HS-5 (cell line): ENCODE measurements at regions not wholly inside any gene's neighbourhood (a gene's known extent, or its start where the extent isn't known, plus 50 kb on each side); places are given as distances from the start of the nearest gene placed in this dataset.

Experiments
- DNase-seq: peaks from one replicate; pipeline ENCODE4 v3.0.0-alpha.2; 2012; ENCODE audit warnings: low read depth

DNA sequence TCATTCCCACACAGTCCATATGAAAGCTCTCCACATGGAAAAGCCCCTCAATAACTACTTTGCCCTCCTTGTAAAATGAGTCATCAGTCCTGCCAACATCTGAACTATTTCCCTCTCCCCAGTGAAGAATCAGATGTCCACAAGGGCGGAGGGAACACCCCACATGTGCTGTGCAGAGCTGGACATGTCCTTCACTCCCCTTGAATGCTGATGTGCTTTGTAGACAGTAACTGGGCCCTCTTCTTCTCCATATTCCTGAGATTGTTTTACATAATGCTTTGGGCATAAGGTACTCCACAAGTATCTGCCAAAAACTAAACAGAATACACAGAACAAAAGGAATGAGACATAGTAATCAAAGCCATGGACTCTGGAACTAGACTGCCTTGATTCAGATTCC, 879.4 kb downstream of the BCL11A start:
- DNase-seq: no peak

DNA sequence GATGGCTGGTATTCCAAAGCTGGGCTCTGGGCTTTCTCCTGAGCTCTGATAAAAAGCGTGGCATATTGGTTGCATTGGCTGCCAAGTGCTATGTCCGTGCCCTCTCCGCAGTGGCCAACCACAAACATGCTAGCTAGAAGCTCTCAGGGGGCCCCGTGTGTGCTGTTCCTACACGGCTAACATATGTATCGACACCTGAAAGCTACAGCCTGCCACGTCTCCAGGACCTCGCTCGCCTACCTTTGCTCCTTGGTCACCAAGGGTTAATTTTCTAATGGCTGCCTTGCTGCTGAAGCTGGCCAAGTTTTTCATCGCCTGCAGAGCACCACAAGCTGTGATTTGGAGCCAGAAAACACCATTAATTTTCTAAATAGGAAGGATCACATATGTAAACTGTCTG, 888.4 kb downstream of the BCL11A start:
- DNase-seq: no peak

DNA sequence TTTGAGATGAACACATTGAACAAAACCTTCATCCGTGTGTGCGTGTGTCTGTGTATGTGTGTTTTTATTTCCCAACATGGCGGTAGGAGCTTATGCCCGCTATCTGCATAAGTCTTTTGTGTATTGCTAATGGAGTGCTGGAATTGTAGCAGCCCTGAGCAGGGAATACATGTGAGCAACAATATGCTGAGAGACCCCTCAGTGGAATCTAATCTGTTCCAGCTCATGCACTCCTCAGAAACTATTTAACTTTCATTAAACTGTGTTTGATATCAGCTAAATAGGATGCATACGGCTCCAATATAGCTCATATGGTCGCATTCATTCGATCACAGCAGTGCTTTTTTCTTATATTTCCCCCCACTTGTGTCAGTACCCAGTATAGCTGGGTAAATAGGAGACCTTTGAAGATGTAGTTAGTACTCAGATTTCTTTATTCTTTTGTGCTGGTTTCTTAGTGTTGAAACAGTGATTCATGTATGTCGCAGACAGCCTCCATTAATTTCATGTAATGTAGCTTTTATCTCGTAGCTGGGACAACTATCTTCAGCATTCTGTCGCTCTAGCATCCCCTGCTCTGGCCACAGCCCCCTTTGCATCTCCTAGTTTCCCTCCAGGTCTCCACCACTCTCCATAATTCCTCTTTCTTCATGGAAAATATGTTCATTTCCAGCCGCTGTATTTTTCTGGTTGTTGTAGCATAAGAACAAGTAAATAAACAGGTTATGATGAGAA, 891.2 kb downstream of the BCL11A start:
- DNase-seq: no peak

DNA sequence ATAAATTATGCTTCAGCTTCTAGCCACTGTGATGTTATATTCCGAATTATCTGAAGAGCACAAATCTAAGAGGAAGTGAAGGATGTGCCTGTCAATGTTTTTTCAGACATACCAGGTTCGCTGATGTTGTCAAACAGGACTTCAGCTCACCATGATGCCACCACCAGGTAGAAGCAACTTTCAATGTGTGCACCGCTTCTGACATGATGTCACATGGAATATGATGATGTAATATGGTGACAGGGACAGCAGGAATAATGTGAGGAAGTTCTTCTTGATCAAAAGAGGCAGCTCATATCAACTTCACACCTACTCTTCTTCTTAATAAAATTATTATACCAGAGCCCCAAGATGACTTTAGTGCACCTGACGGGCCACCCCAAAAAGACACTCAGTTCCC, 893.2 kb downstream of the BCL11A start:
- DNase-seq: no peak

- DNase-seq: no peak
Measured at GRCh38 chr2:59658906-59659635, 894.4 kb downstream of the BCL11A start.

- DNase-seq: no peak
Measured at GRCh38 chr2:59655809-59656208, 897.6 kb downstream of the BCL11A start.

GRCh38 chr2:59654710-59655109, 898.7 kb downstream of the BCL11A start:
- DNase-seq: no peak

GRCh38 chr2:59653164-59653563, 900.3 kb downstream of the BCL11A start:
- DNase-seq: no peak

GRCh38 chr2:59630789-59631188, 922.7 kb downstream of the BCL11A start:
- DNase-seq: no peak

- DNase-seq: no peak
Measured at GRCh38 chr2:59627599-59627998, 925.9 kb downstream of the BCL11A start.

GRCh38 chr2:59622599-59623308, 930.7 kb downstream of the BCL11A start:
- no peak for DNase-seq

DNA sequence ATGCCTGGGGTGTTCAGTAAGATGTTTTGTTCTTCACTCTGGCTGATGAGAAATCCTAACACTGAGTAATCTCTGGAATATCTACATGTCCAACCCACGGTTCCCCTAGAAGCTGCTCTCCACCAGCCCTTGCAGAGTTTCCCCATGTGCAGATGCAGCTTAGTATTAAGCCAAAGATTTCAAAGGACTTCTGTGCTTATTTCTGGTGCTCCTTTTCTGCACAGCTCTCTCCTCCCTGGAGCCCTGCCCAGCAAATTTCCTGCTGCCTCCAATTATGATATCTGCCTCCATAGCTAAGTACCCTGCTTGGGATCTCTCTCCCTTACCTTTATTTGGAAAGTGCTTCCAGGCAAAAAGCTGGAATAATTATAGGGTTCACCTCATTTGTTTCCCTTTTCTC, 949.3 kb downstream of the BCL11A start:
- no peak for DNase-seq

GRCh38 chr2:59594671-59595222, 958.7 kb downstream of the BCL11A start:
- DNase-seq: no peak

DNA sequence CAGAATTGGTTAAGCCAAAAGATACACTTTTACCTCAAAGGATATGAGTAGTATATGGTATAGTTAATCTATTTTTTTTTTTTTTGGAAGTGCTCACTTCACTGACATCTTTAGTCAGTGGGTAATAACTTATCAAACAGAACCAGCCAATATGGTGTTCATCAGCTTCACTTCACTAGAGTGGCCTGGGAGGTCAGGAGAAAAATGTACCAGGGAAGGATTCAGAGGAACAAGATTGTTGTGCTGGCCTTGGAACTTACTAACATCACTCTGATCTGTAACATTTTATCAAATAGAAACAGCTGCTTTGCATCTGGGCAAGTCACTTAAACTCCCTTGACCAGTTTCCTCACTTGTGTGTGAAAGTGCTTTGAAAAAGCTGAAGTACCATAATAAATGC, 962.7 kb downstream of the BCL11A start:
- no peak for DNase-seq

DNA sequence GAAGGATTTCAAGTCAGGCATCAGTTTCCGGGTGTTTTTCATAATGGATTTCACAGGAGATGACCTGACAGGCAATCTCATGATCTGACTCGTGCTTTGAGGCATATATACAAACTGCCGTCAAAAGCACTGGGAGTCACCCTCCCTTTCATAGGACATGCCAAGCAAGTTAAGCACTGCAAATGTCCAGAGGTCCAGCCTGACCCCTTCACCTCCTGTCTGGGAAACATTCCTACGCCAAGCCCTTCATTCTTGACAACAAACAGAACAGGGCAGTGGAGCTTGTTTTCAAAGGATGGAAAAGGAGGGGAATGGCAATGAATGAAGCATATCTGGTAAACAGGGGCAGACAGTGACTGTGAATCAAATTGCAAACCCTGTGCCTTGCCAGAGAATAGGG, 963.6 kb downstream of the BCL11A start:
- no peak for DNase-seq

DNA sequence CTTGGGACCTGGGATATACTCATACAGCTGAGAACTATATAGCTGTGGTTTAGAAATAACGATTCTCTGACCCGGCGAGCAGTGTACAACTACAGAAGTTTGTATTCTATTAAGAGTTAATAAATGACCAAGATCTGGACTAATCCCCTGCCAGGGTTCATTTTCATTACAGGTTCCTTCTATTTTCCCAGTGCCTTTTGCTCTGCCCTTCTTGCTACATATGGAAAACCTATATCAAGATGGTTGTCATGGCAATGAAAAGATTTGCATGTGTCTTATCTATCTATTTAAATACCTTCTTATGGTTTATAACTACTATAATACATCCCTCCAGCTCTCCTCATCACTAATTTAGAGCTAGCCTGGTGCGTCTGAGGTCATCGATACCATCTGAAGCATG, 965.2 kb downstream of the BCL11A start:
- DNase-seq: no peak

GRCh38 chr2:59586176-59586575, 967.3 kb downstream of the BCL11A start:
- DNase-seq: no peak

GRCh38 chr2:59585655-59586054, 967.8 kb downstream of the BCL11A start:
- DNase-seq: no peak

GRCh38 chr2:59584958-59585357, 968.5 kb downstream of the BCL11A start:
- no peak for DNase-seq

- DNase-seq: no peak
Measured at GRCh38 chr2:59583173-59583765, 970.2 kb downstream of the BCL11A start.

- no peak for DNase-seq
Measured at GRCh38 chr2:59578349-59578748, 975.1 kb downstream of the BCL11A start.

DNA sequence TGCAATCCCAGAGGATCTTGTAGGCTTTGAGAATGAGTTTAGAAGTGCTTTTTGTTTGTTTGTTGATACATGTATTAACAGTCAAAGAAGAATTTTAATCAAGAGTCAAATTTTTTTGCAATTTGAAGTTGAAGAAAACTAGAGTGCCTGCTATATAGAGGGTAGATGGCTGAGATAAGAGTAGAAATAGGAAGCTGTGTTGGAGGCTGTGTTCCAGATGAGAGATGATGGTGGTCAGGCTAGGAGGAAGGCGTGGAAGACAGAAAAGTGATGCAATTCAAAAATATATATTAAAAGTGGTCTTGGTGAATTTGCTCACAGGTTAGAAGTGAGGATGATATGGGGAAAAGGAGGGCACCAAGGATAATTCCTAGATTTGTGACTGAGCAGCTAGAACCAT, 978.3 kb downstream of the BCL11A start:
- DNase-seq: no peak
